Naive B cell (primary cell): ENCODE measurements at regions not wholly inside any gene's neighbourhood (a gene's known extent, or its start where the extent isn't known, plus 50 kb on each side); places are given as distances from the start of the nearest gene placed in this dataset.
"Not testable (repeated sequence)": the region's sequence is repeated elsewhere in the genome, so short reads cannot be mapped to it uniquely, and the experiment has no call there.

Experiments
- ATAC-seq, 2 donors: fragments of 150-1000 bp; cut with Tn5 transposase; 2 replicates each; pipeline ENCODE4 v1.10.0; 2021; ENCODE audit warnings: low read depth in 2 of 2, mild to moderate bottlenecking in 2 of 2, moderate library complexity in 2 of 2
- DNase-seq: peaks from one replicate; pipeline ENCODE4 v3.0.0; 2022
- H3K27ac Mint-ChIP-seq, 6 donors: one replicate each; pipeline ENCODE4 v1.8.0; 2020 to 2022; ENCODE audit warnings: mild to moderate bottlenecking in 6 of 6, mixed read lengths in 6 of 6, moderate library complexity in 5 of 6, inconsistent platforms in 2 of 6
- H3K27me3 Mint-ChIP-seq, 3 donors: one replicate each; pipeline ENCODE4 v1.8.0; 2021 to 2022; ENCODE audit warnings: mixed read lengths in 3 of 3, mild to moderate bottlenecking in 1 of 3
- H3K36me3 Mint-ChIP-seq, 2 donors: one replicate each; pipeline ENCODE4 v1.8.0; 2020 to 2022; ENCODE audit warnings: mixed read lengths in 2 of 2, inconsistent platforms in 1 of 2, mild to moderate bottlenecking in 1 of 2
- H3K4me1 Mint-ChIP-seq, 3 donors: one replicate each; pipeline ENCODE4 v1.8.0; 2020 to 2022; ENCODE audit warnings: mixed read lengths in 3 of 3, inconsistent platforms in 1 of 3, mild to moderate bottlenecking in 1 of 3, moderate library complexity in 1 of 3
- H3K4me3 Mint-ChIP-seq, 8 donors: one replicate each; pipeline ENCODE4 v1.8.0; 2020 to 2022; ENCODE audit warnings: mild to moderate bottlenecking in 8 of 8, mixed read lengths in 8 of 8, moderate library complexity in 8 of 8, inconsistent platforms in 2 of 8
- H3K9me3 Mint-ChIP-seq, 7 donors: one replicate each; pipeline ENCODE4 v1.8.0; 2020 to 2022; ENCODE audit warnings: mixed read lengths in 7 of 7, mild to moderate bottlenecking in 5 of 7, inconsistent platforms in 2 of 7, moderate library complexity in 1 of 7

GRCh38 chr12:76940671-76941445 is 62.0 kb upstream of the CSRP2 start:
- ATAC-seq (no peak), DNase-seq (no peak)
- Mint-ChIP-seq H3K4me1 (no peaks in the 10 kb centered on the region), H3K36me3 (no peaks in the 10 kb centered on the region), H3K27ac (no peak overlapping the region), H3K27me3 (no peaks in the 10 kb centered on the region), H3K4me3 (no peak overlapping the region), H3K9me3 (no peaks in the 10 kb centered on the region)

GRCh38 chr12:76939701-76940100 is 60.9 kb upstream of the CSRP2 start:
- H3K36me3 Mint-ChIP-seq = no peaks in the 10 kb centered on the region
- H3K4me3 Mint-ChIP-seq = no peak overlapping the region
- peaks cover 0 to 5% (median 4%) of the 10 kb centered on the region in 3 donors for H3K27me3 Mint-ChIP-seq
- no peaks in the 10 kb centered on the region for H3K4me1 Mint-ChIP-seq
- no peak overlapping the region for H3K27ac Mint-ChIP-seq
- ATAC-seq = no peak
- H3K9me3 Mint-ChIP-seq = no peaks in the 10 kb centered on the region
- no peak for DNase-seq

GRCh38 chr12:76936275-76937193 is 57.7 kb upstream of the CSRP2 start:
- Mint-ChIP-seq H3K4me3 (no peak overlapping the region), H3K4me1 (no peaks in the 10 kb centered on the region), H3K27ac (peak overlapping the region in 2 of 6 donors; percentile 70 to 82), H3K9me3 (peaks cover 0 to 11% (median 3%) of the 10 kb centered on the region in 7 donors), H3K36me3 (no peaks in the 10 kb centered on the region), H3K27me3 (peaks cover under 1 to 6% (median 4%) of the 10 kb centered on the region in 3 donors)
- no peak for DNase-seq
- no peak for ATAC-seq

GRCh38 chr12:76933392-76933791 is 54.6 kb upstream of the CSRP2 start:
- DNase-seq, H3K27ac Mint-ChIP-seq, ATAC-seq, H3K4me1 Mint-ChIP-seq, H3K4me3 Mint-ChIP-seq, H3K36me3 Mint-ChIP-seq: not testable (repeated sequence)
- peaks cover 9 to 17% (median 10%) of the 10 kb centered on the region in 3 donors for H3K27me3 Mint-ChIP-seq
- H3K9me3 Mint-ChIP-seq = peaks cover 0 to 11% (median 3%) of the 10 kb centered on the region in 7 donors

- Mint-ChIP-seq H3K27me3 (peaks cover 9 to 11% (median 9%) of the 10 kb centered on the region in 3 donors), H3K9me3 (peaks cover 0 to 11% (median 3%) of the 10 kb centered on the region in 7 donors)
Observed at GRCh38 chr12:76929499-76929898, 50.7 kb upstream of the CSRP2 start.

More at GRCh38 chr12:76929499-76929898, 50.7 kb upstream of the CSRP2 start:
- ATAC-seq (no peak), DNase-seq (no peak)
- Mint-ChIP-seq H3K4me3 (no peak overlapping the region), H3K27ac (peak overlapping the region in 1 of 6 donors; percentile 39), H3K4me1 (no peaks in the 10 kb centered on the region), H3K36me3 (no peaks in the 10 kb centered on the region)
